Chondrocyte (in vitro differentiated cells): ENCODE measurements at regions not wholly inside any gene's neighbourhood (a gene's known extent, or its start where the extent isn't known, plus 50 kb on each side); places are given as distances from the start of the nearest gene placed in this dataset.
"Not testable (repeated sequence)": the region's sequence is repeated elsewhere in the genome, so short reads cannot be mapped to it uniquely, and the experiment has no call there.

ENCODE experiments used
- DNase-seq: peaks from one replicate; pipeline ENCODE4 v3.0.0; 2021; ENCODE audit warnings: mixed read lengths, low spot score
- H3K27ac Mint-ChIP-seq: one replicate; pipeline ENCODE4 v1.8.0; 2021; ENCODE audit warnings: mild to moderate bottlenecking, moderate library complexity, mixed read lengths; ENCODE audit not compliant: unreplicated experiment
- H3K27me3 Mint-ChIP-seq: 2 replicates; pipeline ENCODE4 v1.8.0; 2021; ENCODE audit warnings: low read depth, mixed read lengths
- H3K36me3 Mint-ChIP-seq: 2 replicates; pipeline ENCODE4 v1.8.0; 2021; ENCODE audit warnings: low read depth, mixed read lengths
- H3K4me1 Mint-ChIP-seq: 2 replicates; pipeline ENCODE4 v1.8.0; 2021; ENCODE audit warnings: low read depth, mild to moderate bottlenecking, mixed read lengths
- H3K4me3 Mint-ChIP-seq: one replicate; pipeline ENCODE4 v1.8.0; 2021; ENCODE audit warnings: mild to moderate bottlenecking, moderate library complexity, mixed read lengths; ENCODE audit not compliant: unreplicated experiment
- H3K9me3 Mint-ChIP-seq: 2 replicates; pipeline ENCODE4 v1.8.0; 2021; ENCODE audit warnings: low read depth, mixed read lengths

DNA sequence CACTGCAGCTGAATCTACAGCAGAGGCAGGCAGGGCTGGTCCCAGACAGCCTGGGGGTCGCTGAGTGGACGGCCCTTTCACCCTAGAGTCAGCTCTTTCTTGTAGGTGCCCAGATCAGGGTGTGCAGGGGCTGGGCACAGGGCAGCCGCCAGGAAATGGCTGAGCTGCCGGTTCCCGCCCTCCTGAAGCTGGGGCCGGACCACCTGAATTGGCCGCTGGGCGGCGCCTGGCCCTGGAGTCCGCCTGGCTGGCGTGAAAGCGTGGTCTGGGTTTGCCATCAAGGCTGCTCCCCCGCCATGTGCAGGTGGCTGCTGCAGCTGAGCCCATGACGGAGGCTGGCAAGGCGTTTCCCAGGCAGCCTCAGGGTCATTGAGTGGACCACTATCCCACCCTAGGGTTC, 85.7 kb downstream of the POTEM start:
- H3K27me3 Mint-ChIP-seq, H3K27ac Mint-ChIP-seq, DNase-seq, H3K9me3 Mint-ChIP-seq, H3K36me3 Mint-ChIP-seq, H3K4me3 Mint-ChIP-seq, H3K4me1 Mint-ChIP-seq: not testable (repeated sequence)

DNA sequence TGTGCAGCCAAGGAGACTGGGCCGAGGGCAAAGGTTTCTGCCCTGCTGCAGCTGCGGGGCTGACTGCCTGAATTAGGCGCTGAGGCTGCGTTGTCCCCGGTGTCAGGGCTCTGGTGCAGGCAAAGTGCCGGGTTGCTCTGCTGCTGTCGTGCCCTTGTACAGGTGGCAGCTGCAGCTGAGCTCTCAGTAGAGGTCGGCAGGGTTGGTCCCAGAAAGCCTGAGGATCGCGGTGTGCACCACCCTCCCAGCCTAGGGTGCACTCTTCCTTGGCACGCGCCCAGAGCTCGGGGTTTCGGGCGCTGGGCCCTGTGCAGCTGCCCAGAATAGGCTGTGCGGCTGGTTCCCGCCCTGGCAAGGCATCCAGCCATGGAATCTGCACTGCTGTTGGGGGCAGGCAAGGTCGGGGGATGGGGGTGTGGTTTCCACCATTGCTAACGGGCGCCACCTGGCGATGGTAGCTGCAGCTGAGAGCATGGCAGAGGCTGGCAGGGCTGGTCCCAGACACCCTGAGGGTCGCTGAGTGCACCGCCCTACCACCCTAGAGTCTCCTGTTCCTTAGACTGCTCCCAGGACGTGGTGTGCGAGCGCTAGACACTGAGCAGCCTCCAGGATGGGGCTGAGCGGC, 86.3 kb downstream of the POTEM start:
- not testable (repeated sequence) for H3K4me1 Mint-ChIP-seq

DNA sequence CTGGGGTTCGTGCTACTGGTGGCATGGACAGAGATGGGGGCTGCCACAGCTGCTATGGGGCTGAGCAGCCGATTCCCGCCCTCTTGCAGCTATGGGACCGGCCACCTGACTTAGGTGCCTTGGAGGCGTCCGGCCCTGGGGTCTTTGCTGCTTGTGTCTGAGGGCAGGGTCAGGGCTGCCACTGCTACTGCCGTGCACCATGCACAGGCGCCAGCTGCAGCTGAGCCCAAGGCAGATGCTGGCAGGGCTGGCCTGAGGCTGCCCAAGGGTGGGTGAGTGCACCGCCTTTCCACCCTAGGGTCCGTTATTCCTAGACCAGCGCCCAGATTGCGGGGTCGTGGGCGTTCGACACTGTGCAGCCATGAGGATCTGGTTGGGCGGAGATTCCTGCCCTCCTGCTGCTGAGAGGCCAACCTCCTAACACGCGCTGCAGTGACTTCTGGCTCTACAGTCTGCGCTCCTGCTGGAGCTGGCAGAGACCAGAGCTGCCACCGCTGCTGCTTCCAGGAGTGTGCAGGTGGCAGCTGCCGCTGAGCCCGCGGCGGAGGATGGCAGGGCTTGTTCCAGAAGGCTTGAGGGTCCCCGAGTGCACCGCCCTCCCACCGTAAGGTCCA, 87.0 kb downstream of the POTEM start:
- not testable (repeated sequence) for H3K36me3 Mint-ChIP-seq, H3K4me1 Mint-ChIP-seq, H3K4me3 Mint-ChIP-seq, H3K27me3 Mint-ChIP-seq, H3K27ac Mint-ChIP-seq, DNase-seq, H3K9me3 Mint-ChIP-seq

More for the DNA sequence above, 86.3 kb downstream of the POTEM start:
- not testable (repeated sequence) for H3K4me3 Mint-ChIP-seq, H3K27ac Mint-ChIP-seq, H3K27me3 Mint-ChIP-seq, H3K36me3 Mint-ChIP-seq, DNase-seq, H3K9me3 Mint-ChIP-seq

DNA sequence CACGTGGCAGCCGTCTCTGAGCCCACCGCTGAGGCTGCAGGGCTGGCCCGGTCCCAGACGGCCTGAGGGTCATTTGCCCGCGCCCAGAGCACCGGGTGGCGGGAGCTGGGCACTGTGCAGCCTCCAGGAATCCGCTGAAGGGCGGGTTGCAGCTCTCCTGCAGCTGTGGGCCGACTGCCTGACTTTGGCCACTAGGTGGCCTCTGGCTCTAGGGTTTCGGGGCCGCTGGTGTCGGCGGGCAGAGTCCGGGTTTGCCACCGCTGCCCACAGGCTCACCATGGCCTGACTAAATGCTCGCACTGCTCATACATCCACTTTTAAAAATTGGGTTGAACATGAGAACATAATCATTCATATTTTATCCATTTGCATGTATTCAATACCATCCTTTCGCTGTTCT, 87.7 kb downstream of the POTEM start:
- not testable (repeated sequence) for H3K36me3 Mint-ChIP-seq, H3K4me3 Mint-ChIP-seq, DNase-seq, H3K27ac Mint-ChIP-seq, H3K27me3 Mint-ChIP-seq, H3K4me1 Mint-ChIP-seq, H3K9me3 Mint-ChIP-seq

DNA sequence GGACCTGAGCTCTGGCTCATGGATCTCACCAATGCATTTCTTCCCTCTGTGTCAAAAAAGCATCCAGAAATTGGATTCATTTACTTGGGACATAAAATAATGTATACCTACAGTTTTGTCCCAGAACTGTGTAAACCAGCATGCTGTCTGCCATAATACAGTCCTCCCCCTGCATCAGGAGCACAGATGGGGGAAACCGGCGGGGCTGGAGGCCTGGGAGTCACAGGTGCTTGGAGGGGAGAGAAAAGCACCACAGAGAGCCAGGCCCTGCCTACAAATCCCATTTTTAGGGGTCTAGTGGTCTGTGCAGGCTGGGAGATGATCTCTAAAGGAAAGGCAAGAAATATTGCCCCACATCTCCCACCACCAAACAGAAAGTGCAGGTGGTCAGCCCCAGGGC, 91.8 kb downstream of the POTEM start:
- not testable (repeated sequence) for H3K27ac Mint-ChIP-seq, H3K4me3 Mint-ChIP-seq, H3K4me1 Mint-ChIP-seq, H3K27me3 Mint-ChIP-seq, H3K9me3 Mint-ChIP-seq, H3K36me3 Mint-ChIP-seq
- DNase-seq: peak; percentile 77

DNA sequence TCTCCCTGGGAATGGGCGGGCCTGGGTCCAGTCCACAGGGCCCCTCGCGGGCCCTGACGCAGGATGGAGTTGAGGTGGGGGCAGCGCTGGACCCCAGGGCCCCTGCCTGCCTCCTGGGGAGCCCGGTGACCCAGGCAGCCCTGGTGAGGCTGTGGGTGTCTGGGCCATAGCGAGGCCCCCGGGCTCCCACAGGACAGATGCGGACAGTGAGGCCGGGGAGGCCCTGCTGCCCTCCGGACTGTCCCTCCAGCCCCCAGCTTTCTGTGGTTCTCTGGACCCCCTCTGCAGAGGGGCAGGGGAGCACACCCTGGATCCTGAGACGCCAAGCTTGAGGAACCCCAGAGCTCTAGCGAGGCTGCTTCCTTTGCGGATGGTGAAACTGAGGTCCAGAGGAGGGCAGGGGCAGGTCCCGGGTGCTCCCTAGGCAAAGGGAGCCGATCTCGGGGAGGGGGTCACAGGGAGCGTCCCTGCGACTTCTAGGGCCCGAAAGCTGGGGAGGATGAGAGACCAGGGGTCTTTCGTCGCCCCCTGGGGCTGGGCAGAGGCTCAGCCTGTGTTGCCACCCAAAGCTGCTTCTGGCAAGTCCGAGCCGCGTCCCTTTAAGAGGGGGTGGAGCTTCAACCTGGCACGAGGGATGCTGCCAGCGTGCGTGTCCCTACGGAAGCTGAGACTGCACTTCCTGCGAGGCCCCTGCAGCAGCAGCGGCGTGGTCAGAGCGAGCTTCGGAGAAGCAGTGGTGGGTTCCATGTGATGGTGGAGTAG, 94.6 kb downstream of the POTEM start:
- not testable (repeated sequence) for H3K9me3 Mint-ChIP-seq, H3K27me3 Mint-ChIP-seq, H3K27ac Mint-ChIP-seq, H3K4me3 Mint-ChIP-seq, H3K4me1 Mint-ChIP-seq, DNase-seq, H3K36me3 Mint-ChIP-seq

DNA sequence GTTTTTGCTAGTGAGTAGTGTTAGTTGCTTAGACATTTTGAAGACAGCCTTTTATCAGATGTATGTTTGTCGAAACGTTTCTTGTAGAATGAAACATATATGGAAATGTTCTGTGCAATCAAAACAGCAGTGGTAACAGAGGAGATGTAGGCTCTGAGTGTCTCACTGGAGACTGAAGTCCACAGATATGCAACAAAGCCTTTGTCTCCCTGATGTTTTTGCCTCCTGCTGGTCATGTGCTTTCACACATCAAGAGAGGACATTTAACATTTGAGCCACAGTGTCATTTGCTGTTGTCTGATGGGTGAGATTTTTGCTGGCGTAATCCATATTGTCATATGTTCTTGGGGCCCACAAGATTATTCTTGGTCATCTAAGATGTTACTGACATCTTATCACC, 101.7 kb downstream of the POTEM start:
- H3K27ac Mint-ChIP-seq, H3K4me1 Mint-ChIP-seq, DNase-seq, H3K36me3 Mint-ChIP-seq, H3K9me3 Mint-ChIP-seq, H3K4me3 Mint-ChIP-seq, H3K27me3 Mint-ChIP-seq: not testable (repeated sequence)

DNA sequence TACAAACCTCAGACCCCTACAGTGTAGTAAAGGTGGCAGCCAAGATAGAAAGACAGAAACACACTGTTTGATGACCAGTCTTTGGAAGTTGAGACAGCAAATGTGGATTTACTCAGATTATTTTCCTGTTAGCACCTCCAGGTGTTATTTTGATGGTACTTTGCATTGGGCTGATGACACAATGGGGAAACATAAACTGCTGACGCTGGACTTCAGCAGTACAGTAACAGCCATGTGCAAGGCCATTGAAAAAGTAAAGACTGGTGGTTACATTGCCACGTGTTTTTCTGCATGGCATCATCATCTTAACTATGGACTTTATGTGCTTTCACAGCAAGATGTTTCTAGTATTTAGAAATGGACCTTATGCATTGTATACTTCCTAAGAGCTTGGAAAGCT, 105.3 kb downstream of the POTEM start:
- not testable (repeated sequence) for H3K4me3 Mint-ChIP-seq, H3K4me1 Mint-ChIP-seq, H3K9me3 Mint-ChIP-seq, H3K27ac Mint-ChIP-seq, H3K27me3 Mint-ChIP-seq, H3K36me3 Mint-ChIP-seq, DNase-seq

DNA sequence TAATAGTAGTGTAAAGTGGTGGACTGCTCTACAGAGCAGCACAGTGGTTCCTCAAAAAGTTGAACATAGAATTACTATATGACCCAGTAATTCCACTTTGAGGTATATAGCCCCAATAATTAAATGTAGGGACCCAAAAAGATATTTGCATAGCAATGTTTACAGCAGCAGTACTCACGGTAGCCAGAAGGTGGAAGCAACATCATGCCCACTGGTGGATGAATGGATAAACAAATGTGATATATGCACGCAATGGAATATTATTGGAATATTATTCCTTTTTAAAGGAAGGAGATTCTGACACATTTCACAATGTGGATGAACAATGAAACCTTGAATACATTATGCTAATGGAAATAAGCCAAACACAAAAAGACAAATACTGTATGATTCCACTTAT, 121.4 kb downstream of the POTEM start:
- H3K4me1 Mint-ChIP-seq, H3K36me3 Mint-ChIP-seq, H3K27me3 Mint-ChIP-seq, DNase-seq, H3K9me3 Mint-ChIP-seq, H3K4me3 Mint-ChIP-seq, H3K27ac Mint-ChIP-seq: not testable (repeated sequence)

DNA sequence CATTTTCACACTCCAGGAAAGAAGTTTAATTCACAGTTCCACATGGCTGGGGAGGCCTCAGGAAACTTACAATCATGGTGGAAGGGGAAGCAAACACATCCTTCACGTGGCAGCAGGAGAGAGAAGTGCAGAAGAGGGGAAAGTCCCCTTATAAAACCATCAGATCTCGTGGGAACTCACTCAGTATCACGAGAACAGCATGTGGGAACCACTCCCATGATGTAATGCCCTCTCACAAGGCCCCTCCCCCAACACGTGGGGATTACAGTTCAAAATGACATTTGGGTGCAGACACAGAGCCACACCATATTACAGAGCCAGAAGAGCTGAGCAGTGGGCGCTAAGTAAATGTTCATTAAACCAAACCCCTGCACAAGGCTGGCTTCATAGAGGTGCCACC, 126.0 kb downstream of the POTEM start:
- not testable (repeated sequence) for H3K4me3 Mint-ChIP-seq, H3K36me3 Mint-ChIP-seq, H3K27me3 Mint-ChIP-seq, DNase-seq, H3K27ac Mint-ChIP-seq, H3K9me3 Mint-ChIP-seq, H3K4me1 Mint-ChIP-seq

DNA sequence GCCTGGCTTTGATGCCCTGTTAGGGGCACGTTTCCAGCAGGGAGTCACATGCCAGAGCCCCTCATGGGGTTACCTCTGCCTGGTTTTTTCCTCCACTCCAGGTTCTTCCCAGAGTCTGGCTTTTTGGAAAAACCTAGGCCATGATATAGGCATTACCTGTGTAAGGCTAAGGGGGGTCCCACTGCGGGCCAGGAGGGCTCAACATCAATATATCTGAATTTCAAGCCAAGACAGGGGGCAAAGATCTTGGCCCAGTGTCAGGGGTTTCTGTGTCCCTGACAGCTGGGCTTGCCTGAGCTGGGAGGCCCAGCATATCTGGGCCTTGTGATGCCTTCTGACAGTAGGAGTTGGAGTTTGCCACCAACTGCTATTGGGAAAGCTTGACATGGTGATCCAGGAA, 127.5 kb downstream of the POTEM start:
- H3K4me1 Mint-ChIP-seq, H3K36me3 Mint-ChIP-seq, DNase-seq, H3K9me3 Mint-ChIP-seq, H3K27ac Mint-ChIP-seq, H3K27me3 Mint-ChIP-seq, H3K4me3 Mint-ChIP-seq: not testable (repeated sequence)

DNA sequence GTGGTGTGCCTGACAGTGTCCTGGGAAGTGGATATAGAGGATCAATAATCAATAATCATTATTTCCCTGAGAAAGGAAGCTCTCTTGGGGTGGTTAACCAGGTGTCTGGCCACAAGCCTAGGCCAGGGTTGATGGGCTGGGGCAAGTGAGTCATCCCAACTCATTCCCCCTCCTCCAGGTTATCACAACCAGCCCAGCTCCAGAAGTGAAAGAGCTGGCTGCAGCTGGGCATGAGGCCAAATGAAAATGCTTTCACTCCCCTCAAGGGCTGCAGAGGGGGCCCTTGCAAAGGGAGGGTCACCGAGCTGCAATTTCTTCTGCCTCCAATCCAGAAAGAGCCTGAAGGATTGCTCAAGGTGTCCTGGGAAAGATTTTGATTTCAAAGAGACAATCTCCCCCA, 127.9 kb downstream of the POTEM start:
- not testable (repeated sequence) for H3K9me3 Mint-ChIP-seq, H3K27me3 Mint-ChIP-seq, H3K27ac Mint-ChIP-seq, H3K4me3 Mint-ChIP-seq, H3K36me3 Mint-ChIP-seq, H3K4me1 Mint-ChIP-seq, DNase-seq

DNA sequence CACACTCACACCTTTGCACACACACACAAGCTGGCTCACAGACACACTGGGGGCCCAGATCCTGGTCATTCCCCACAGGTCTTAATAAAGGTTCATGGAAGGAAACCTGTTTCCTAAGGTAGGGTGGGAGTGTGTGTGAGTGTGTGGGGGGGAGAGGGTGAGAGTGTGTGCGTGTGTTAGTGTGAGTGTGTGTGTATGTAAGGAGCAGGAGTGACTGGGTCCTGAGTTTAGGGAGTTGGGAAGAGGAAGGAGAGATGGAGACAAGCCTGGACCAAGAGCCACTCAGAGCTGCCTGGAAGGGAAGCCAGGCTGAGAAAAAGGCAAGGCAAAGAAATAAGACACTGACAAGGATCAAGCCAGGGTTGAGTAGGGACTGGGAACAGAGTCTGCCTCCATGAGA, 129.2 kb downstream of the POTEM start:
- not testable (repeated sequence) for H3K9me3 Mint-ChIP-seq, H3K4me1 Mint-ChIP-seq, DNase-seq, H3K27me3 Mint-ChIP-seq, H3K4me3 Mint-ChIP-seq, H3K36me3 Mint-ChIP-seq, H3K27ac Mint-ChIP-seq
